ENCODE measurements at regions not wholly inside any gene's neighbourhood (a gene's known extent, or its start where the extent isn't known, plus 50 kb on each side); places are given as distances from the start of the nearest gene placed in this dataset.
"Not testable (repeated sequence)": the region's sequence is repeated elsewhere in the genome, so short reads cannot be mapped to it uniquely, and the experiment has no call there.

- not testable (repeated sequence) for DNase-seq
Observed at GRCh38 chr2:166743482-166743881, 144.8 kb upstream of the XIRP2 start.

GRCh38 chr2:166727095-166727494 is 161.2 kb upstream of the XIRP2 start:
- no peak for DNase-seq

DNA sequence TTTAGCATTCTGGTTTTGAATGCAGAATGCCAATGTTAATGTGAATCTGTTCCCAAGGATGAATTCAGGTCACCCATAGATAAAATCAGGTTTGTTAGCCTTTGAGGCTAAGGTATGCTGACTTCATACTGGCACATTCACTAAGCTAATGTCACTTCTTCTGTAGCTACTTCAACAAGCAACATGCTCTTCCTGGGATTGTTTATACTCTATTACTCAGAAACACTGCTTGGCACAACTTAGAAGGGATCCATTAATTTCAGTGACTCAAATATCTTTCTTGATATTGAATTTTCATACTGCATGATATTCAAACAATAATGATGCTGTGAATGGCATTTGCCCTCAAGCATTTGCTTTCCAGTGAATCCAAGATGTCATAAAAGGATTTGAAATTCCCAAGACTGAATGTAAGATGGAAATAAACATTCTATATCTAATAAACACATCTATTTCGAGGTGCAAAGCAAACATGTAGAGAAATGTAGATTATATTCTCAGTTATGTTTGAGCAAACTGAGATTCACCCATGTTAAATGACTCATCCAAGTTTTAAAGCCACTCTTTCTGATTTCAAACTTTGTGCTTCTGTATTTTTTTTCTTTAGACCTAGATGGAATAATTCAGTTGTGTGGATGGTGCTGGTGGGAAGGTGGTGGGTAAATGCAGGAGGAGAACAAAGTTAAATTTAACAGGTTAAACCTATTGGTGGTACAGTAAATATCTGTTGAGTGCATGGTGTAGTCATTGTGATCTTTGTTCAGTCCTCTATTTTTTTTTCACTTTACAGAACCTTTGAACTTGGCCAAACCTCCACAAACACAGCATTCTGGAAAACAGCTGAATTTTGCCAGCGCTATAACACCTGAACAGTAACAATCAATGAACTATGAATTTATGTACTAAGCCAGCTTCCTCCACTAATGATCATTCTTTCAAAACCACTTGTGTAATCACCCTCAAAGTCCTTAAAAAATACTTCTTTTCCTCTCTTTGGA is 162.1 kb upstream of the XIRP2 start:
- no peak for DNase-seq

DNA sequence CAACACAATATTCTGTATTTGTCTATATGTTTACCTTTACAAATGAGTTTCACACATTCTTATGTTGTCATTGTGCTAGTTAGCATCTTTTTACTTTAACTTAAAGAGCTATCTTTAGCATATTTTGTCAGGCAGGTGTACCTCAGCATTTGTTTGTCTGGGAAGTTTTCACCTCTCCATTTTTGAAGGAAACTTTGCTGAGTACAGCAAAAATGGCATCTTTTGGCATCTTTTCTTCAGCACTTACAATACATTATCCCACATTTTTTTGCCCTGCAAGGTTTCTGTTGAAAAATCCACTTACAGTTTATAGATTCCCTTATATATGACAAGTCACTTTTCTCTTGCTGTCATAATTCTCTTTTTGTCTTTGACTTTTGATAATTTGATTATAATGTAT is 171.3 kb upstream of the XIRP2 start:
- no peak for DNase-seq

- peak; percentile 46 for DNase-seq
Observed at GRCh38 chr2:166700079-166700478, 188.2 kb upstream of the XIRP2 start.

- no peak for DNase-seq
Observed at GRCh38 chr2:166695154-166695553, 193.1 kb upstream of the XIRP2 start.

DNA sequence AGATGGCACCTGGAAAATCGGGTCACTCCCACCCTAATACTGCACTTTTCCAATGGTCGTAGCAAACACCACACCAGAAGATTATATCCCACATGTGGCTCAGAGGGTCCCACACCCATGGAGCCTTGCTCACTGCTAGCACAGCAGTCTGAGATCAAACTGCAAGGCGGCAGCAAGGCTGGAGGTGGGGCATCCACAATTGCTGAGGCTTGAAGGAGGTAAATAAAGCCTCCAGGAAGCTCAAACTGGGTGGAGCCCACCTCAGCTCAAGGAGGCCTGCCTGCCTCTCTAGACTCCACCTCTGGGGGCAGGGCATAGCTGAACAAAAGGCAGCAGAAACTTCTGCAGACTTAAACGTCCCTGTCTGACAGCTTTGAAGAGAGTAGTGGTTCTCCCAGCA is 192.0 kb upstream of the SCN7A start:
- not testable (repeated sequence) for DNase-seq

GRCh38 chr2:166677996-166678395 is 183.9 kb upstream of the SCN7A start:
- DNase-seq = no peak

GRCh38 chr2:166676716-166677115 is 182.7 kb upstream of the SCN7A start:
- no peak for DNase-seq

DNA sequence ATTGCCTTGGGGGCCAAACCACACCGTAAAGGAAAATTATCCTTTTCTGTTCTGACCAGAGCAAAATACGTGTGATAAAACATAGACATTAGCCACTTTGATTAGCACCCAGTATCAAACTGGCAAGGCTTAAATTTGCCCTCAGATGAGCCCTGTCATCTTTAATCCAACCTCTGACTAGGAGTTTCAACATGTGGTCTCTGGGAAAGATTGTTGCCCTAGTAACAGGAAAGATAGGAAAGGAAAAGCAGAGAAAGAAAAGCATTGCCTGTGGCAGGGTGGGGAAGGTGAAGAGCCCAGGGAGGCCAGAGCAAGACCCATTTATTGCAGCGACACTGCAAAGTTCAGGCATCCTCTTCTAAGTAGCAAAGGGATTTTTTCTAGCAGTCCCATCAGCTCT is 181.5 kb upstream of the SCN7A start:
- DNase-seq = no peak

GRCh38 chr2:166673986-166674385 is 179.9 kb upstream of the SCN7A start:
- no peak for DNase-seq

DNA sequence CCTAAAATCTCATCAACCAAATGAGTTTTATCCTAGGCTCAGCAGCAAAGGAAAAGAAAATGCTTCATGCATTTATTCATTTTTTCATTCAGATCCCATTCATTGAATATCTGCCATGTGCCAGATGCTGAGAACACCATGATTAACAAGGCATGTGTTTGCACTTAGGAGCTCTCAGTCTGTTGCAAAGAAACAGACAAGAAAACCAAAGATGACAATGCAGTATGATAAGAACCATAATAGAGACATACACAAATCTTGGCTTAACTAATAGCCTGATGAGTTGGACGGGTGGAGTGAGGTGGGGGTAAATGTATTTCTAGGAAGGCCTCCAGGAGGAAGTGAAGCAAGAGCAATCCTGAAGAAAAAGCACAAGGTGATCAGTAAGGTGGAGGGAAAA is 177.8 kb upstream of the SCN7A start:
- DNase-seq = peak; percentile 19

- no peak for DNase-seq
Observed at GRCh38 chr2:166671235-166671634, 177.2 kb upstream of the SCN7A start.

- peak; percentile 62 for DNase-seq
Observed at GRCh38 chr2:166665991-166666940, 172.2 kb upstream of the SCN7A start.

GRCh38 chr2:166661824-166662223 is 167.8 kb upstream of the SCN7A start:
- DNase-seq = no peak

GRCh38 chr2:166661391-166661790 is 167.3 kb upstream of the SCN7A start:
- no peak for DNase-seq

DNA sequence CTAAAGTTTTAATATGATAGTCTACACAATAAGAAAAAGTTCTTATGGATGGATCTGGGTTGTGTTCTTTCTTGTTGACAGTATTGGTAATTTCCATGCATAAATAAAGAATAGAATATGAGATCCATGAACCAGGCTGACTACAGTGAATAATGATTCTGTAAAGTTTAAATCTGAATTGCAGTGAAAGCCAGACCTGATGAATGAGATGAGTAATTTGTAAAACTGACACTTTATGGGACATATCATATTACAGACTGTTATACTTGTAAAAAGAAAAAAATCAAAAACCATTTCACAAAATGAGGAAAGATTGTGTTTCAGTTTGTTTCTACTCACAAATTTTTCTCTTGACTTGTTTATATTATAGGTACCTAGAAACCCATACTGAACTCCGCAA is 164.9 kb upstream of the SCN7A start:
- no peak for DNase-seq

GRCh38 chr2:166653185-166653813 is 159.2 kb upstream of the SCN7A start:
- DNase-seq = no peak

DNA sequence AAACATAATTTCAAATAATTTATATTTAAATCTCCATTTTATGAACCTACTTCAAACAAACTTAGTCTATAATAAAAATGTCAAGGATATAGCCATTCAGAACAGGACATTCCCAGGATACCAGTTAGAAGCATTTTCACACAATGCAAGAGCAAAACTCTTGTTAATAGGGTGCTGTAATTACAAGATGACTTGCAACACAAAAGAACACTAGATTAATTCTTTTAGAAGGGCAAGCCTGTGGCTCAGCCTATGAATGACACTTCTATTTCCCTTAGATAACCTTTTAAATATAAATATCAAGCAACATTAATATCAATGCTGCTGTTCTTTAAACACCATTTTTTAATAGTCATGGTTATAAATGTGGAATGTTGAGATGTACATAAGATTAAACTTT is 157.9 kb upstream of the SCN7A start:
- DNase-seq = no peak

GRCh38 chr2:166651080-166651675 is 157.1 kb upstream of the SCN7A start:
- DNase-seq = peak; percentile 30

DNA sequence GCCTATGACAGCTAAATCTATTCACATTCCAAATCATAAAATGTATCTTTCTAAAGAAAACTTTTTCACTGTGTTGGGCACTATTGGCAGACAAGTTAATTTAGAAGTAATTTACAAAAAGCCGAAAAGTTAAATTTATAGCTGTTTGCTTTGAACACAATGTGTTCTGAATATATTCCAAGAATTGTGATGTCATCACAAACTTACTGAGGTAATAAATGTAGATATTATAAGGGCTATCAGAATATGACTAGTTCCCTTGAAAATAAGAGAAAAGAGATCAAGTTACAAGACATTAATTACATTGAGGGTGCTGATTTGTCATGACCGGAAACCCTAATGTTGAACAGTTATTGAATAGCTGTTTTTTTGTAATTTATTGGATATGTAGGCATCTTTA is 153.9 kb upstream of the SCN7A start:
- DNase-seq = no peak

GRCh38 chr2:166643980-166644379 is 149.9 kb upstream of the SCN7A start:
- no peak for DNase-seq
